ENCODE measurements at regions not wholly inside any gene's neighbourhood (a gene's known extent, or its start where the extent isn't known, plus 50 kb on each side); places are given as distances from the start of the nearest gene placed in this dataset.

GRCh38 chr12:98253207-98254037, 262.0 kb upstream of the TMPO start:
- intact Hi-C loops (cut with micrococcal nuclease) (no loop called here), in situ Hi-C loops (cut with MboI) (no loop called here)
- H3K79me2 ChIP-seq (ENCODE audit: control insufficient read depth, insufficient read depth, low read length), result no peaks in the 10 kb centered on the region
- H3K9me3 ChIP-seq (replicated peaks; ENCODE audit: control insufficient read depth, insufficient read depth, low read depth, low read length), result no peaks in the 10 kb centered on the region
- CTCF ChIA-PET (ENCODE audit: low intra/inter-chr PET ratio), result no interaction called here
- H3K9ac ChIP-seq (ENCODE audit: insufficient read depth in 1 of 2, low read depth in 2 of 2, low read length in 2 of 2), result no peak overlapping the region
- H3K4me1 ChIP-seq (replicated peaks in 1 of 2; ENCODE audit: control insufficient read depth in 2 of 2, insufficient read depth in 2 of 2, low read length in 2 of 2), result no peaks in the 10 kb centered on the region
- peaks cover 0 to 2% of the 10 kb centered on the region in 2 experiments; a peak in 1 of 5 replicates for H3K27me3 ChIP-seq (ENCODE audit: control insufficient read depth in 2 of 2, insufficient read depth in 2 of 2, low read length in 2 of 2)
- no peaks in the 10 kb centered on the region for H3K36me3 ChIP-seq (ENCODE audit: control insufficient read depth, insufficient read depth, low read length)
- BruUV-seq (replicated peaks), result no TSS peak
- H3K4me2 ChIP-seq (ENCODE audit: insufficient read depth, low read length), result no peak overlapping the region
- no peak overlapping the region for H3K27ac ChIP-seq (ENCODE audit: extremely low read depth, low read depth, low read length)
- no peak for TF ChIP-seq SREBF2 (CRISPR knock-in tag; IDR thresholded peaks at IDR 0.05)
- TF ChIP-seq SRF (CRISPR knock-in tag; IDR thresholded peaks at IDR 0.05), result no peak
- TF ChIP-seq PHB (CRISPR knock-in tag; IDR thresholded peaks at IDR 0.05), result no peak
- TF ChIP-seq NEUROD1 (IDR thresholded peaks at IDR 0.05; ENCODE audit: borderline replicate concordance, low read depth, low read length, partially characterized antibody), result no peak
- TF ChIP-seq MITF (IDR thresholded peaks at IDR 0.05), result no peak
- no peak for TF ChIP-seq PRMT5 (CRISPR knock-in tag; IDR thresholded peaks at IDR 0.05)
- no peak for TF ChIP-seq WHSC1 (IDR thresholded peaks at IDR 0.05; ENCODE audit: low read length)
- no peak for TF ChIP-seq FOXP1 (CRISPR knock-in tag; IDR thresholded peaks at IDR 0.05)
- no peak for TF ChIP-seq ZKSCAN3 (CRISPR knock-in tag; IDR thresholded peaks at IDR 0.05)
- TF ChIP-seq CBX8 (IDR thresholded peaks at IDR 0.05; ENCODE audit: borderline replicate concordance, extremely low read depth, low read depth, low read length, poor library complexity, severe bottlenecking), result no peak
- TF ChIP-seq ZNF146 (CRISPR knock-in tag; IDR thresholded peaks at IDR 0.05; ENCODE audit: unreplicated experiment), result no peak
- ATAC-seq (no peak), FAIRE-seq (no peak), DNase-seq (ENCODE audit: extremely low read depth in 1 of 4, low spot score in 3 of 4) (no peak)
- no peak overlapping the region for H3K4me3 ChIP-seq
- H2AFZ ChIP-seq (ENCODE audit: low read depth, low read length), result no peak overlapping the region
- no peaks in the 10 kb centered on the region for H3K9me1 ChIP-seq (ENCODE audit: control insufficient read depth, insufficient read depth, low read length)
- no peaks in the 10 kb centered on the region for H4K20me1 ChIP-seq (replicated peaks; ENCODE audit: control insufficient read depth, insufficient read depth, low read length)
- POLR2A ChIA-PET, result no interaction called here
- WGBS (ENCODE audit: insufficient coverage, low coverage, missing lambda C conversion rate), result 1% methylated on average over 7 of the region's 7 CpGs

Data from K562 (cell line).